Muscle of leg (tissue), 3 donors: ENCODE measurements at regions not wholly inside any gene's neighbourhood (a gene's known extent, or its start where the extent isn't known, plus 50 kb on each side); places are given as distances from the start of the nearest gene placed in this dataset.
"Not testable (repeated sequence)": the region's sequence is repeated elsewhere in the genome, so short reads cannot be mapped to it uniquely, and the experiment has no call there.

Experiments used
- DNase-seq: peaks from one replicate; pipeline ENCODE4 v3.0.0; 2013
- H3K27ac ChIP-seq: one replicate; pipeline ENCODE4 v1.5.1; 2013; ENCODE audit warnings: mild to moderate bottlenecking, low read length, control low read depth
- H3K27me3 ChIP-seq: one replicate; pipeline ENCODE4 v1.6.1; 2013; ENCODE audit warnings: low read length; ENCODE audit not compliant: control insufficient read depth, insufficient read depth
- H3K36me3 ChIP-seq: one replicate; pipeline ENCODE4 v1.6.1; 2013; ENCODE audit warnings: low read length; ENCODE audit not compliant: control insufficient read depth, insufficient read depth
- H3K4me1 ChIP-seq: one replicate; pipeline ENCODE4 v1.6.1; 2013; ENCODE audit warnings: low read length; ENCODE audit not compliant: control insufficient read depth, insufficient read depth
- H3K4me3 ChIP-seq: one replicate; pipeline ENCODE4 v1.5.1; 2013; ENCODE audit warnings: low read length, control low read depth
- H3K9me3 ChIP-seq: replicated peaks from 2 replicates; pipeline ENCODE4 v1.6.1; 2013; ENCODE audit warnings: low read depth, low read length; ENCODE audit not compliant: control insufficient read depth
- WGBS: methylation state at CpG from one replicate; pipeline ENCODE4 v1.1.5; 2013; ENCODE audit warnings: missing lambda C conversion rate; ENCODE audit not compliant: insufficient coverage; 5-methylcytosine and 5-hydroxymethylcytosine counted together

DNA sequence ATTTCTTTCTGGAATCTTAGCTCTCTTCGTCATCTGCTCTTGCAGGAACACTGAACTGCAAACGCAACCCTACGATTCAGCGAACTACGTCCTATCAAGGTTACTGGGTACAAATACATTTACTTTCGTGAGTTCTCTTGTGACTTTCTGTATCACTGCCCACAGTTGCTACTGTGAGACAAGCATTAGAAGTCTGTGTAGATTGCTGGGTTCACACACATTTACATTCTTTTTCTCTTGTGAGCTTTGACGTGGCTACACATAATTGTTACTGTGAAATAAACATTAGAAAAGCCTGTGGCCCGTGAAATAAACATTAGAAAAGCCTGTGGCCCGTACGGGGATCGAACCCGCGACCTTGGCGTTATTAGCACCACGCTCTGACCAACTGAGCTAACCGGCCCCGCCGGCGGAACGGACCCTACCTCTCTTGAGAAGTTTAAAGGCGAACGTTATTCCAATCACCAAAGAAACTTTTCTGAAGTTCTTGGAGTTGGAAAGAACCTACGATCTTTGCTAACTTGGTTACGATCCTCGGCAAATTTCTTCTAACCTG lies 61.2 kb upstream of the ZNF322 start:
- not testable (repeated sequence) for H3K27ac ChIP-seq, DNase-seq, H3K4me3 ChIP-seq, H3K36me3 ChIP-seq, H3K9me3 ChIP-seq, H3K27me3 ChIP-seq, H3K4me1 ChIP-seq
- no CpG with 5 or more reads among the region's 25 CpGs for WGBS

- not testable (repeated sequence) for H3K27ac ChIP-seq
- WGBS, result no CpG with 5 or more reads among the region's 31 CpGs
Measured at GRCh38 chr6:26730019-26730766, 70.6 kb upstream of the ZNF322 start.

GRCh38 chr6:26734776-26735472 lies 75.4 kb upstream of the ZNF322 start:
- not testable (repeated sequence) for H3K9me3 ChIP-seq, H3K4me3 ChIP-seq, H3K36me3 ChIP-seq, H3K4me1 ChIP-seq, DNase-seq, H3K27ac ChIP-seq, H3K27me3 ChIP-seq
- WGBS, result no CpG with 5 or more reads among the region's 36 CpGs

More at GRCh38 chr6:26730019-26730766, 70.6 kb upstream of the ZNF322 start:
- H3K4me1 ChIP-seq, H3K36me3 ChIP-seq, H3K27me3 ChIP-seq, H3K9me3 ChIP-seq, H3K4me3 ChIP-seq, DNase-seq: not testable (repeated sequence)

- no peak overlapping the region for H3K27ac ChIP-seq
- 88% methylated on average over 2 of the region's 7 CpGs for WGBS
- no peak overlapping the region for H3K4me3 ChIP-seq
- DNase-seq, result no peak
- no peaks in the 10 kb centered on the region for H3K9me3 ChIP-seq
- H3K4me1 ChIP-seq, result no peaks in the 10 kb centered on the region
- peaks cover 28% of the 10 kb centered on the region for H3K27me3 ChIP-seq
- no peaks in the 10 kb centered on the region for H3K36me3 ChIP-seq
Measured at GRCh38 chr6:26739811-26740210, 80.3 kb upstream of the ZNF322 start.

DNA sequence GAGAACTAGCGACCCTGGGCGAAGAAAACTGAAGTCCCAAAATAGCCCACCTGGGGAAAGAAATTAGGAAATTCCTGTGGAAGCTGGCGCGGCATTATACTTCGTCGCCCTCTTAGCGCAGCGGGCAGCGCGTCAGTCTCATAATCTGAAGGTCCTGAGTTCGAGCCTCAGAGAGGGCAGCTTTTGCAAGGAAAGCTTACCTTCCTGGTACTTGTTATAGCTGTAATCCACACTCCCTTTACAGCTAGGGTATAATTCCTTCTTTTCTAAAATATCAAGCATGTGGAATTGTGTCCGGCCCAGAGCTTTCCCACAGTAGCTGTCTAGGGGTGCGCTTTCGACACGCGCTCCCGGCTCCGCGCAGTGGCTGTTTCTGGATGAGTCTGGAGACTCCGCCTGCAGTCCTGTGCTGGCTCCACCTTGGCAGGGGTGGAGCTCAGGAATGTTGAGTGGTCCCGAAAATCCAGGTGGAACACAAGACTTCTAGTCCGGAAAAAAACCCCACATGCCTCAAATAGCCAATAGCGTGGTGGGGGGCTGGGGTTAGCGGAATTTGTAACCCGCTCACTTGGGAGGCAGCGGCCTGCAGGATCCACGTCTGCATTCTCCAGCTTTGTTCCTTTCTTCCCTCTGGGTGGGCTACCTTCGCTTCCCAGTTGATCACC lies 83.7 kb upstream of the ZNF322 start:
- H3K27me3 ChIP-seq, result peaks cover 43% of the 10 kb centered on the region
- no peaks in the 10 kb centered on the region for H3K4me1 ChIP-seq
- no peak overlapping the region for H3K4me3 ChIP-seq
- H3K27ac ChIP-seq, result no peak overlapping the region
- DNase-seq, result no peak
- no peaks in the 10 kb centered on the region for H3K36me3 ChIP-seq
- WGBS, result 0% methylated on average over 5 of the region's 28 CpGs
- no peaks in the 10 kb centered on the region for H3K9me3 ChIP-seq

GRCh38 chr6:26743941-26744699 lies 84.6 kb upstream of the ZNF322 start:
- Histone ChIP-seq H3K9me3 (no peaks in the 10 kb centered on the region), H3K4me1 (no peaks in the 10 kb centered on the region), H3K27ac (no peak overlapping the region), H3K36me3 (no peaks in the 10 kb centered on the region), H3K27me3 (peaks cover 43% of the 10 kb centered on the region), H3K4me3 (no peak overlapping the region)
- 2% methylated on average over 16 of the region's 27 CpGs for WGBS
- no peak for DNase-seq

- H3K4me1 ChIP-seq, DNase-seq, H3K9me3 ChIP-seq, H3K27ac ChIP-seq, H3K4me3 ChIP-seq, H3K36me3 ChIP-seq: not testable (repeated sequence)
- no CpG with 5 or more reads among the region's 8 CpGs for WGBS
- H3K27me3 ChIP-seq, result peaks cover 46% of the 10 kb centered on the region
Measured at GRCh38 chr6:26744837-26745282, 85.3 kb upstream of the ZNF322 start.

DNA sequence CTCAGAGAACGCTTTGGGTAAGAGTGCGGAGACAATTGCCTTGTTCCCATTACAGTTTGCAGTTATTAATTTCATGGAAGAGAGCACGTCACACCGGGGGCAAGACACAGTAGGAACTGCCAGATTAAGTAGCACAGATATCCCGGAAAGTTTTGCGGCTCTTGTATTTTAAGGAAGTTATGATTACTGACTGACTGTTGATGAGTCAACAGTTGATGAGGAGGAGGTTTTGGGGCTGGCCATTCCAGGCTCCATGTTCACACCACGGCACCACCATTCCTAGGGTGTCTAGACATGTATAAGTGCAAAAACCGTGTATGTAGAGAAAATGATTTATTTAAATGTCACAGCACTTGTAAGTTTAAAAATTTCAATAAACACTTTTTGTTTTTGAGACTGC lies 86.4 kb upstream of the ZNF322 start:
- H3K36me3 ChIP-seq, DNase-seq, H3K9me3 ChIP-seq, H3K27ac ChIP-seq, H3K4me1 ChIP-seq, H3K4me3 ChIP-seq: not testable (repeated sequence)
- 28% methylated on average over 4 of the region's 8 CpGs for WGBS
- H3K27me3 ChIP-seq, result peaks cover 46% of the 10 kb centered on the region

GRCh38 chr6:26749126-26749758 lies 89.7 kb upstream of the ZNF322 start:
- H3K36me3 ChIP-seq, H3K4me3 ChIP-seq, H3K4me1 ChIP-seq, DNase-seq, H3K9me3 ChIP-seq, H3K27ac ChIP-seq: not testable (repeated sequence)
- peaks cover 30% of the 10 kb centered on the region for H3K27me3 ChIP-seq
- WGBS, result 0% methylated on average over 3 of the region's 25 CpGs
